Loucy (cell line): ENCODE measurements at regions not wholly inside any gene's neighbourhood (a gene's known extent, or its start where the extent isn't known, plus 50 kb on each side); places are given as distances from the start of the nearest gene placed in this dataset.

ENCODE experiments used
- EZH2phosphoT487 ChIP-seq: fragments of 200-600 bp; IDR thresholded peaks from 2 replicates; pipeline ENCODE4 v1.6.1; 2018; ENCODE audit warnings: antibody characterized with exemption, mild to moderate bottlenecking, moderate library complexity, borderline replicate concordance
- TF ChIP-seq, protein P1 (sequence below): fragments of 200-600 bp; sonication (generic); conservative IDR thresholded peaks from 2 replicates; pipeline ENCODE4 v1.5.1; 2014; ENCODE audit warnings: mild to moderate bottlenecking, antibody characterized with exemption, low read length

DNA sequence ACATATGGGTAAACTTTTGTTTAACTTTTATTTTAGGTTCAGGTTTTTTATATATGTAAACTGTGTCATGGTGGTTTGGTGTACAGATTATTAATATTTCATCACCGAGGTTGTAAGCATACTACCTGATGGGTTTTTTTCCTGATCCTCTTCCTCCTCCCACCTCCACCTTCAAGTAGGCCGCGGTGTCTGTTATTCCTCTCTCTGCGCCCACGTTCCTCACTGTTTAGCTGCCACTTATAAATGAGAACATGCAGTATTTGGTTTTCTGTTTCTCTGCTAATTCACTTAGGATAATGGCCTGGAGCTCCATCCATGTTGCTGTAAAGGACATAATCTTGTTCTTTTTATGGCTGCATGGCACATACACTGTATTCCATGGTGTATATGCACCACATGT, 1000.0 kb upstream of the CELF2 start:
- TF ChIP-seq, protein P1, sequence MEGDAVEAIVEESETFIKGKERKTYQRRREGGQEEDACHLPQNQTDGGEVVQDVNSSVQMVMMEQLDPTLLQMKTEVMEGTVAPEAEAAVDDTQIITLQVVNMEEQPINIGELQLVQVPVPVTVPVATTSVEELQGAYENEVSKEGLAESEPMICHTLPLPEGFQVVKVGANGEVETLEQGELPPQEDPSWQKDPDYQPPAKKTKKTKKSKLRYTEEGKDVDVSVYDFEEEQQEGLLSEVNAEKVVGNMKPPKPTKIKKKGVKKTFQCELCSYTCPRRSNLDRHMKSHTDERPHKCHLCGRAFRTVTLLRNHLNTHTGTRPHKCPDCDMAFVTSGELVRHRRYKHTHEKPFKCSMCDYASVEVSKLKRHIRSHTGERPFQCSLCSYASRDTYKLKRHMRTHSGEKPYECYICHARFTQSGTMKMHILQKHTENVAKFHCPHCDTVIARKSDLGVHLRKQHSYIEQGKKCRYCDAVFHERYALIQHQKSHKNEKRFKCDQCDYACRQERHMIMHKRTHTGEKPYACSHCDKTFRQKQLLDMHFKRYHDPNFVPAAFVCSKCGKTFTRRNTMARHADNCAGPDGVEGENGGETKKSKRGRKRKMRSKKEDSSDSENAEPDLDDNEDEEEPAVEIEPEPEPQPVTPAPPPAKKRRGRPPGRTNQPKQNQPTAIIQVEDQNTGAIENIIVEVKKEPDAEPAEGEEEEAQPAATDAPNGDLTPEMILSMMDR = no peak
- no peak for TF ChIP-seq EZH2phosphoT487
